HG03354 (cell line): ENCODE measurements at regions not wholly inside any gene's neighbourhood (a gene's known extent, or its start where the extent isn't known, plus 50 kb on each side); places are given as distances from the start of the nearest gene placed in this dataset.

Source experiments
- ATAC-seq: cut with Tn5 transposase; IDR thresholded peaks from one replicate; pipeline ENCODE4 v1.9.1; 2021; ENCODE audit warnings: mild to moderate bottlenecking; ENCODE audit not compliant: unreplicated experiment, poor library complexity, severe bottlenecking

- ATAC-seq: no peak
These were observed 70.0 kb upstream of the SHISA3 start for GRCh38 chr4:42327323-42327722.

- no peak for ATAC-seq
These were observed 68.3 kb upstream of the SHISA3 start for GRCh38 chr4:42328978-42329377.

GRCh38 chr4:42329421-42329820 lies 67.9 kb upstream of the SHISA3 start:
- ATAC-seq: no peak

GRCh38 chr4:42330002-42330592 lies 67.2 kb upstream of the SHISA3 start:
- ATAC-seq: no peak

- ATAC-seq: no peak
These were observed 66.2 kb upstream of the SHISA3 start for GRCh38 chr4:42331040-42331439.

- ATAC-seq: no peak
These were observed 65.3 kb upstream of the SHISA3 start for GRCh38 chr4:42331914-42332368.

GRCh38 chr4:42339935-42340406 lies 57.3 kb upstream of the SHISA3 start:
- ATAC-seq: no peak

- no peak for ATAC-seq
These were observed 55.7 kb upstream of the SHISA3 start for GRCh38 chr4:42341518-42342026.

GRCh38 chr4:42342459-42342858 lies 54.8 kb upstream of the SHISA3 start:
- ATAC-seq: no peak

- no peak for ATAC-seq
These were observed 53.0 kb upstream of the SHISA3 start for GRCh38 chr4:42344309-42344708.

- ATAC-seq: no peak
These were observed 52.5 kb upstream of the SHISA3 start for GRCh38 chr4:42344749-42345148.

- ATAC-seq: no peak
These were observed 51.2 kb upstream of the SHISA3 start for GRCh38 chr4:42345962-42346544.

- no peak for ATAC-seq
These were observed 50.2 kb upstream of the SHISA3 start for GRCh38 chr4:42347076-42347475.
